HG02763 (cell line): ENCODE measurements at regions not wholly inside any gene's neighbourhood (a gene's known extent, or its start where the extent isn't known, plus 50 kb on each side); places are given as distances from the start of the nearest gene placed in this dataset.
"Not testable (repeated sequence)": the region's sequence is repeated elsewhere in the genome, so short reads cannot be mapped to it uniquely, and the experiment has no call there.

Source experiments
- ATAC-seq: cut with Tn5 transposase; IDR thresholded peaks from one replicate; pipeline ENCODE4 v1.9.1; 2021; ENCODE audit warnings: mild to moderate bottlenecking, moderate library complexity; ENCODE audit not compliant: unreplicated experiment

DNA sequence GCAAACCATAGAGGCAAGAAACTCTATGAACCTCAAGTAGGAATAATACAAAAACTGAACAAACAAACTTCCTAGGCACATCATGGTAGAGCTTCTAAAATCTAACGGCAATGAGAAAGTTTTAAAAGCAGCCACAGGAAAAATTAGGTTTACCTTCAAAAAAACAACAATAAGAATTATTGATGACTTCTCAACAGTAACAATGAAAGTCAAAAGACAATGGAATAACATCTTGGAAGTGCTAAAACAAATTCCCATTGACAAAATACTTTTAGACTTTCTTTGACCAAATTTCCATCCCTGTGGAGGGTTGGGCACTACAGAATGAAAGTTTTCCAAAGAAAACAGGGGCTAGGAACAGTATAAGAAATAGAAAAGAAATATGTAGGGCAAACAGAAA, 222.9 kb upstream of the ERCC4 start:
- no peak for ATAC-seq

DNA sequence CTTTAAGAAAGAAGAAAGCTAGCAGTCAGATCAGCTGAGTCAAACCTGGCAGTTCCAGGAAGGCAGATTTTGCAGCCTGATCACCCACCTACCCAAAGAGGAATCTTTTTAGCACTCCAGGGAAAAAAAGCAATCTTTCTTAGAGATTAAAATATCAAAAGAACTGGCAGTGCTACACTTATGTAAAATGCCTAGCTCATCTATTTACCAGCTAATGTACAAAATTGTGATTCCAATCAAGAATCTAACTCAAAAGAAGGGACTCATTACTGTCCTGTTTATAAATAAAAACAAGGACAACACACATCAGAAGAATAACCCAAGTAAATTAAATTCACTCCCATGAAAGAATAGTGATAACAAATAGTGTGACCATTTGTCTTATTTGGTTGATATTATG, 222.4 kb upstream of the ERCC4 start:
- no peak for ATAC-seq

DNA sequence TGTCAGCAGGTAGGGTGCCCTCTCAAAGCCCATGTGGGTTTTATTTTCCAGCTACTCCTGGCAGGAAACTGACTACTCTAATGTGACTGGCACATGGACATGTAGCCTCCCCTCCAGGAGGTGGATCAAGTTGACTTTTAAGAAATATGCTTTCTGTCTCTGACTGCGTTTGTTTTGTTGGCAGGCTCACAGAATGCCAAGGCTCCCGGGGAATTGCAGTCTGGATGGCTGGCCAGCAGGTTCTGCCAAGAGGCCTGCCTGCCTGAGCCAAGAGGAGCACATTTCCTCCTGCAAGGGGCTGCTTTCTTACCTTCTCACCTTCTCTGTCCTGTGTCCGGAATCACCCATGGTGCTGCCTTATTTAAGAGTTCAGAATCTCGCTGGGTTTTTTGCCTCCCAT, 217.3 kb upstream of the ERCC4 start:
- ATAC-seq: no peak

DNA sequence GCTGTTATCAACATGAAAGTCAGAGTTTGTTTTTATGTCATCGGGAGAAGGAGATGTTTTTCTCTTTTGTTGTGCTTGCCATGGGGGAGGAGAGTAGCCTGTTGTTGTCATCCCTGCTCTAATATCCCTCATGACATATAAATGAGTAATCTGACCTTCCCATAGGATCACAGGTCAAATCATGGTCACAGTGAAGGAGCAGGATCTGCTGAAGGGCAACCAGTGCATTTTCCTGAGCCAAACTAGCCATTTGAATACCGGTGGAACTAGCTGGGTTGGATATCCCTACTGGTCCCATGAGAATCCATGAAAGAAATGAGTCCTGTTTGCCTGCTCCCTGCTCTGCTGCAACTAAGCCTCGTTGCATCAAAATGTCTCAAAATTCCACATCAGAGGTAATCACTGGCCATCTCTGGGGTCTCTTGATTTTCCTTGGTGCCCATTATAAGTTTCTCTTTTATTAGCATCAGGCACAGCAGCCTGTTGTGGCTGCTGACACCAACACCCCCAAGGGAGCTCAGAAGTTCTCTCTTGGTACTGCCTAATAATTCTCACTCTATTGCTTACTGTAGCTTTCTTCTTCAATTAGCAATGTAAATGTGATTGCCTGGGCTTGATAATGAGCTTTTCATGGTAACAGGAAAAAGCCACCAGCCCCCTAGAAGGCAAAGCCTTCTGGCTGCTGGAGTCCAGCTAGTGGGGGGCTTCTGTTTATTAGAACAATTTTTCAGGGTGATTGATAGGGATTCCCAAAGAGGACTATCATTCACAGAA, 211.4 kb upstream of the ERCC4 start:
- no peak for ATAC-seq

DNA sequence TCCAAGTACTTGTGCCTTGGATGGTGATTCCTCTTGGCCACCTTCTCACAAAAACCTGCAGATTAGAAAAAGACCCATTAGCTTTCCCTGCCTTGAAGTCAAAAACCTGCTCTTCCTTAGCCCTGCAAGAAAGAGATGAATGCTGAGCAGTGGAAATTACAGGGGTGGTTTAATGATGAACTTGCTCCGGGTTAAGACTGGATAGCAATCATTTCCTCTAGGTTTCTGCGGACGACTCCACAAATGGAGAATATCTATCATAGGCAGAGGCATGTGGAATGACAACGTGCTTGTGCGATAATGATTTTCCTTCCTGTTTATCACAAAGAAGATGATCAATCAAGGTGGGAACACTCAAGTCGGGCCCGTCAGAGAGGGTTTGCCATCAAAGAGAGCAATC, 201.2 kb upstream of the ERCC4 start:
- ATAC-seq: no peak

DNA sequence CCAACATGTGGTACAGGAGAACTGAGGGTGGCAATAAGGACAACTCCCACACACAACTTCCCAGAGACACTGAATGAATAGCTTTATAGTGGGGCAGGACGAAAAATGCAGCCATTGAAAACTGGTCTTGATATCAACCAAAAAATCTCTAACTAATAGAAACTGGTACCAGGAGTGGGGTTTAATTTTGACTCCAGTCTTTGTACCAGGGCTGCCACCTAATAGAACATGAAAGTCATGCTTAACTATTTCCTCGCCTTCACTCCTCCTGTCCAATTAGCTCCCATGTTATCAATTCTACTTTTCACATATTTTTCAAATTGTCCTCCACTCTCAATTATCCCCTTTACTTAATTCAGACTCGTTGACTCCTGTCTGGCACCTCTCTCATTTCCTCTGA, 192.0 kb upstream of the ERCC4 start:
- no peak for ATAC-seq

DNA sequence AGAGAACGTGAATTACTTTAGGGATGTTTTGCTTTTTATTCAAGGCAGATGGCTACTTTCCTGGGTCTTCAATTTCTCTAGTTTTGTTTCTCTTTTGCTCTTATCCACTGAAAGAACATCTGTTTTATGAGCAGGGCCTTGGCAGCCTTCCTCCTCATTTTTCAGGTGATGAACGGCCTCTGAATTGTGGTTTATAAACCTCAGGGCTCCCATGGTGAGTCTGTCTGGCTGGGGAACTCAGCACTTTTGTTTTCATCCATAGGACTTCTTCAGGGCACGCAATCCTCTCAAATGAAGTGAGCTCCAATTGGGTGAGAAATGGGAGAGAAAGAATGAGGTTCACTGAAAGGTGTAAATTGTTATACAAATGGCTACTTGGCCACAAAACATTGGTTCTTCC, 186.4 kb upstream of the ERCC4 start:
- ATAC-seq: no peak

DNA sequence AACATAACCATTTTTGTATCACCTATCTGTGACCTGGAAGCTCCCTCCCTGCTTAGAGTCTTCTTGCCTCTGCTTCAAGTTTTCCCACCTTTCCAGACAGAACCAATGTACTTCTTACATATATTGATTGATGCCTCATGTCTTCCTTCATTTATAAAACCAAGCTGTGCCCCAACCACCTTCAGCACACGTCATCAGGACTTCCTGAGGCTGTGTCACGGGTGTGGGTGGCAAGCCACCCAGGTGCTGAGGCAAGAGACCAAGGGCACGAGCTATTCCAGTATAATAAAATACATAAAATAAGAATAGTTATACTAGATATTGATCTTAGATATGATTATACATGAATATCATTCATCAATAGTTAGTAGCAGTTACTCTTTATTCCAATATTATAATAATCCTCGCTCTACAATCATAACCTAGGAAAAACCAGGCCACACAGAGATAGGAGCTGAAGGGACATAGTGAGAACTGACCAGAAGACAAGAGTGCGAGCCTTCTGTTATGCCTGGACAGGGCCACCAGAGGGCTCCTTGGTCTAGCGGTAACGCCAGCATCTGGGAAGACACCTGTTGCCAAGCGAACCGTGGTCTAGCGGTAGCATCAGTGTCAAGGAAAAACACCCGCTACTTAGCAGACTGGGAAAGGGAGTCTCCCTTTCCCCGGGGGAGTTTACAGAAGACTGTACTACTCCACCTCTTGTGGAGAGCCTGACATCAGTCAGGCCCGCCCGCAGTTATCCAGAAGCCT, 180.2 kb upstream of the ERCC4 start:
- not testable (repeated sequence) for ATAC-seq

DNA sequence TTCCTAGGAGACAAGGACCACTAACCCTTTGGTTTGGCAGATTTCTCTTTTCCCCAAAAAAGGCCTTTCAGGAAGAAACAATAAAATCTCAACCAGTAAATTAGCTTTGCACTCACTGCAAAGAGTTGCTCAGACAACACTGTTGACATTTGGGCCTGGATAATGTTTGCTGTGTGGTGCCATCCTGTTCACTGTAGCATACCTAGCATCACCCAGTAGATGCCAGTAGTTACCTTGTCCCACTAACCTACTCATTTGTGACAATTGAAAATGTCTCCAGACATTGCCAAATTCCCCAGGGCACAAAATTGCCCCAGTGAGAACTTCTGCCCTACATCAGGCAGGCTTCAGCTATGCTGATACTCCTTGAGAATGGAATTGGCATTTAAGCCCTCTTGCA, 177.0 kb upstream of the ERCC4 start:
- no peak for ATAC-seq

DNA sequence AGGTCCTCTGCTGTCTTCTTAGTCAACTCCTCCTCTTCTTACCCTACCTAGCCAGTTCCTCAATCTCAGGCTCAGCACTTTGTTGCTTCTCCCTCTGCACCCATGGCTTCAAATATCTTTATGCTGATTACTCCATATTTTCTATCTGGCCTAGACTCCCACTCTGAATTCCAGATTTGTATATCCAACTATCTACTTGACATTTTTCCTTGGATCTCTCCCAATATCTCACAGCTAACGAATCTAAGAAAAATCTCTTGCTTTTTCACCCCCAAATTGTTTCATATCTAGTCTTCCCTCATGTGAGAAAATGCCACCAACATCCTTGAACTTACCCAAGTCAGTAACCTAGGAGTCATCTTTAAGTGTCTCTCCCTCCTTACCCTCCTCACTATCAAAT, 176.4 kb upstream of the ERCC4 start:
- no peak for ATAC-seq

DNA sequence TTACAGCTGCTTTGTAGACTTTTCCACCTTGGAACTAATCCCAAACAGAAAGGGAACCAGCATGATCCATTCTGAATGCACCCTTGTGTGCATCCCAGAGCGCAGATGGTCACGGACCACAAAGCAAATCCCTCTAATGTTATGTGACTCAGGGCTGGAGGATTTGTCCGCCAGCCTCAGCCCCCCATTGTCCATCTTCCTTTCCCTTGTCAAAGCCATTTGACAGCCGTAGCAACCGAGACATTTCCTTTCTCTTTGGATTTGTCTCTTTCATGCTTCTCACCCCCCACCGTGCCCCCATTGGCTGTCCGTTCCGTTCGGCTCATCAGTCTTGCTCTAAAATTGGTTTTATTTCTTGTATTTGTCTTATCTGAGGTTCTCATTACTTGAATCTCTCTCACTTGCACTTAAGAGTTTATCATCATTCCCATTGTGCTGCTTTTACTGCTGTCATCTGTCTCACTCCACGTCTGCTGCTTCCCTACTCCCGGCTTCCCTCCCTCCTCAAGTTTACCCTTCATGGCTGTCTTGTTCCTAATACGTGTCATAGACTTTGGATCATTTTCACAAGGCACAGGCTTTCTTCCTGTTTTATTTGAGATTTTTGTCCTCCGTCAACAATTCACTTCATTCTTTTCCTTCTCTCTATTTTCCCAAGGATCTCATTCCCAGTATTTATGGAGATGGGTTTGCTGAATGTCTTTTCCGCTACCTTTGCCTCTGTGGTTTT, 163.4 kb upstream of the ERCC4 start:
- ATAC-seq: no peak

DNA sequence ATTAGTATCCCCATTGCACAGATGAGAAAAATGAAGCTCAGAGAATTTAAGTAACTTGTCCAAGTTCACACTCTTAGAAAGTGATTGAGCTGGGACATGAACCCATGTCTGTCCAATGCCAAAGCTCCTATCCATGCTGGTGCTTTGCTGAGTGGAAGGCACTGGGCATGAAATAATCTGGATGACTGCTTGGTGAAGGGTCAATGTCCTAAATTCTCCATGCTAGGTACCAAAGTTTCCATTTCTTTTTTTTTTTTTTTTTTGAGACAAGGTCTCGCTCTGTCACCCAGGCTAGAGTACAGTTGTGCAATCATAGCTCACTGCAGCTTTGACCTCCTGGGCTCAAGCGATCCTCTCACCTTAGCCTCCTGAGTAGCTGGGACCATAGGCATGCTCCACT, 153.6 kb upstream of the ERCC4 start:
- ATAC-seq: no peak

DNA sequence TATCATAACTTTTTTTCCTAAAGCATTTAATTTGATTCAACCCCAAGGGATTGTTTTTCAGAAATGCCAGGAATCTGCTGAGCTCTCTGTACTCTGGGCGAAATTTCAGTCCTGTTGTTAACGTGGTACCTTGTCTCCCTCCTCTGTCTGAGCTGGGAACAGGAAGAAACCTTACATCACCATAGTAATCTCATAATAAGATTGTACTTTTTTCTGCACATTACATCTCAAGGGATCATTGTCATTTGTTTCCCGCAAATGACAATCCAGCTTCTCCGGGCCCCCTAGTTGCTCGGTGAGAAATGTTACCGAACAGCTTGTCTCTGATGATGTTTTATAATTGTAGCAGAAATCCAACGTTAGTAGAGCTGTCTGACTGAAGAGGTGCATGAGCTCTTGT, 152.7 kb upstream of the ERCC4 start:
- no peak for ATAC-seq

DNA sequence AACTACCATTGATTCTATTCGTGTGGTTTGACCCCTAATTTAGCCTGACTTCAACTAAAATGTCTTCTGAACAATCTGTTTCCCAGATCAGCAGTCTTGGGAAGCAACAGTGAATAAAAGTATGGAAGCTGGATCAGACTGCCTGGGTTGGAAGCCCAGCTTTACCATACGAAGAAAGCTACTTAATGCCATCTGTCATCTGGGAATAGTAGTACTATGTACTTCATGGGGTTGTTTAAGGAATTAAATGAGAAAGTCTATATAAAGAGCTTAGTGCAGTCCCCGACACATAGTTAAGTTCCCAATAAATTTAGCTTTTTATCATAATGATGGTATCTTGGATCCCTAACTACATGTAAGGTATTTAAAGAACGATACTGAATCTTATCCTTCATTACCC, 151.5 kb upstream of the ERCC4 start:
- ATAC-seq: no peak

DNA sequence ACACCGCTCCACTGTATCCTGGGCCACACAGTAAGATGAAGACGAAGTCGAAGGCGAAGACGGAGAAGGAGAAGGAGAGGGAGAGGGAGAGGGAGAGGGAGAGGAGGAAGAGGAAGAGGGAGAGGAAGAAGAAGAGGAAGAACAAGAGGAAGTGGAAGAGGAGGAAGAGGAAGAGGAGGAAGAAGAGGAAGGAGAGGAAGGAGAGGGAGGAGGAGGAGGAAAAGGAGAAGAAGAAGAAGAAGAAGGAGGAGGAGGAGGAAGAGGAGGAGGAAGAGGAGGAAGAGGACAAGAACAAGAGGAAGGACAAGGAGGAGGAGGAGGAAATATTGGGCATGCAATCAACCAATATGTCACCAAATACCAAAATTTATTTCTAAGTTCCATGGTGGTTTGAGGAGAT, 149.5 kb upstream of the ERCC4 start:
- ATAC-seq: no peak

DNA sequence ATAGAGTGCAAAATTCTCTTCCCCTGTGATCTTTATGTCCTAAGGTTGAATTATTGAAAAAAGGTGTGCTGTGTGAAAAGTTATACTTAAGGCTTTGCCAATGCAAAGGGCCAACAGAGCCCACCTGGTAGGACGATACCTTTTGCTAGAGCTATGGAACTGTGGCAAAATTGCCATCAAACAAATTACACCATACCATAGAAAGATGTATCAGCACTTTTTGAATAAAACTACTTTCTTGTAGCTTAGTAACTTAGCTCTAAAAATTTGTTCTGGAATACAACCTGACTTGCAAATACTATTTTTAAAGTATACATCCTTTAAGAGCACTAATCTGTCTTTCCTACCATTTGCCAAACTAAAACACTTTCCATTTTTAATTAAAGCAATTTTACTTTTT, 147.2 kb upstream of the ERCC4 start:
- ATAC-seq: no peak

DNA sequence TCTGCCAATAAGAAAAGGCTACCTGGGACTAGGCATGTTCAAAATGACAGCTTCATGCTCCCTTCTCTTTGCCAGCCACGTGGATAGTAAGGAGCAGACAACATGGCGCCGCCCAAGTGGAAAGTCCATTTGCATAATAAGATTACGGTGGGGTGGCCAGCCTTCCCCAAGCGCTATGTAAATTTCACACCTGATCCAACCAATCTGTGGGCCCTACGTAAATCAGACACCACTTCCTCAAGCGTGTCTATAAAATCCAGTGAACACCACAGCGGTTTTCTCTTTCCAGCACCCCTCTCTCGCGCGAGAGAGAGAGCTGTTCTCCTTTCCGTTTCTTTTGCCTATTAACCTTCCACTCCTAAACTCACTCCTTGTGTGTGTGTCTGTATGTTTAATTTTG, 140.3 kb upstream of the ERCC4 start:
- no peak for ATAC-seq

DNA sequence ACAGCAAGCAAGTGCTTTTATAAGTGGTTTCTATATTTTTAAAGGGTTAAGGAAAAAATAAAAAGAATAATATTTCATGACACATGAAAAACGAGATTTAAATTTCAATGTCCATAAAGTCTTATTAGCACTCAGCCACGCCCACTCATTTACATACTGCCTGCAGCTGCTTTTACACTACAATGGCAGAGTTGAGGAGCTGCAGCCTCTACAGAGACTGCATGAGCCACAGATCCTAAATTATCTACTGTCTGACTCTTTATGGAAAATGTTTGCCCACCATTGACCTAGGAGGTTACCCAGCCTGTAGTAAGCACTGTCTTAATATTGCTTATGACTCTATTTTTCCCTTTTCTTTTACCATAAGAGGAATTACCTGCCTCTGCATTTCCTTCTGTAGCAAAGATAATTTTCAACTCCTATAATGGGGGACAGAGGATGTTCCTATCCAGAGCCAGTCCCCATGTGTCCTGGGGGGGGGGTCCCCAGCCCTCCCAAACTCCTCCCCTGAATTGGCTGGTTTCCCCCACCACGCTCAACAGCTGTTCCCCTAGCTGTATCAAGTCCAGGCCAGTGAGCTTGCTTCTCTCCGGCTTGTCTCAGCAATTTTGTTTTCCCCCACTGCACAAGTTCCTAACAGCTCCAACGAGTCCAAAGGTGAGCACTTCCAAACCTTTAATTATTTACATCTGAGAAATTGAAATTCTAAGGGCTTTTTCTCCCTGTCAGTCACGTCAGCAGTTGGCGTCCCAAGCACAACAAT, 139.4 kb upstream of the ERCC4 start:
- ATAC-seq: no peak

DNA sequence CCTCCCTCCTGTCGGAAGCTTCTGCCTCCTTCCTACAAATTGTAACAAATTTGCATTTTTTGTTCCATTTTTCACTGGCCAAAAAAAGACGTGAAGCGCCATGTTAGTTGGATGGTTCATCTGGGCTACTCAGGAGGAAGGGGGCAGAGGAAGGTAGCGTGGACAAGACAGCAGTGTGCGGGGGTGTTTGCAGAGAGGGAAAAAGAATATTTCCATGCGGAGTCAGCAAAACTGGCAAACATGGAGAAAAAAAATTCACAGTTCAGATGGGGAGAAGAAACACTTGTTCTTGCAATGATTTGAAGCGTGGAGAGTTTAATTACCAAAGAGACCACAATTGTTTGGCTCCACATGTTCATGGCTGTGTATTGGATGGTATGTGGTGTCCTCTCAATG, 138.8 kb upstream of the ERCC4 start:
- no peak for ATAC-seq

DNA sequence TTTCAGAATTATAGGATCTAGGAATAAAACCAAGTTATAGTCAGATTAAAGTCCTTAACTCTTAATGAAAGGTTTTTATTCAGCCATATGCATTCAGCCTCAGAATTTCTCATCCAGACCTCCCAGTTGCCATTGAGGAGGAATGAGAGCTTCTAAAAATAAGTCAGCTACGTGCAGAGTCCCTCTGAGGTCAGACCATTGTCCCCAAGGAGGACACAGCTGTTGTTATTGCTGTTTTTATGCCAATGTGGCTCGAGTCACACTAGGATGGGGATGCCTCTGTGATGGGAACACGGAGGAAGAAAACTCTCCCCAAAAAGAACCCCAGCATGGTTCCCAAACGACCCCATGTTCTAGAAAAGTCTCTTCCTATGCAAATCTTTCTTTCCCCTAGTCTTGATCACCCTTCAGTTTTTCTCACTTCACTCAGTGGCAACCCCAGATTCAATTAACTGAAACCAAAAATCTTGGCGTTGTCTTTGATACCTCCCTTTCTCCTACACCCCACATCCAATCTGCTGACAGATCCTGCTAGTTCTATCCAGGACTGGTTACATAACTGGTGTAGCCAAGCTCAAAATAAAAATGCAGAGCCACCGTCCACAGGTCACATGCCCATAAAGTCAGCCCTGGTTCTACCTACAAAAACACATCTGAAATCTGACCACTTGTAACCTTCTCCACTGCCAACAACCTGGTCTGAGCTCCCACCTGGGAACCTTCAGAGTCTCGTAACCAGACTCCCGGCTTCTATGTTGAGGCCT, 138.2 kb upstream of the ERCC4 start:
- ATAC-seq: no peak

DNA sequence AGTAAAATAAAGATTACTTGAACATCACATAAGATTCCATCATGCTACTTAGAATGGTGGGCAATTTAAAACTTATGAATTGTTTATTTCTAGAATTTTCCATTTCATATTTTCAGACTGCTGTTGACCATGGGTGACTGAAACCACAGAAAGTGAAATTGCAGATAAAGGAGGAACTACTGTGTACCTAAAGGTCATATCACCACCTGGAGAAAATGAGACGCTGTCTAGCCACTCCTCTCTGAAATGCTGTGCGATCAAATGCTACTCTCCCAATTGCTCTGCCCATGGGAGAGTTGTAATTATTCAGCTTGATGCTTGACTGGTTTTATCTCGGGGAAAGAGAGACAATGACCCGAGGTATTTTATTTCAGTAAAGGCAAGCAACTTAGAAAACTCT, 128.9 kb upstream of the ERCC4 start:
- ATAC-seq: no peak
